Inferior parietal cortex (tissue), 1 donor: ENCODE measurements at regions not wholly inside any gene's neighbourhood (a gene's known extent, or its start where the extent isn't known, plus 50 kb on each side); places are given as distances from the start of the nearest gene placed in this dataset.
A peak's percentile ranks its signal among the peaks of the same experiment; 100 is the strongest.
"Not testable (repeated sequence)": the region's sequence is repeated elsewhere in the genome, so short reads cannot be mapped to it uniquely, and the experiment has no call there.

Experiments used
- DNase-seq: peaks from one replicate; pipeline ENCODE4 v3.0.0-alpha.2; 2016; ENCODE audit errors: extremely low spot score

DNA sequence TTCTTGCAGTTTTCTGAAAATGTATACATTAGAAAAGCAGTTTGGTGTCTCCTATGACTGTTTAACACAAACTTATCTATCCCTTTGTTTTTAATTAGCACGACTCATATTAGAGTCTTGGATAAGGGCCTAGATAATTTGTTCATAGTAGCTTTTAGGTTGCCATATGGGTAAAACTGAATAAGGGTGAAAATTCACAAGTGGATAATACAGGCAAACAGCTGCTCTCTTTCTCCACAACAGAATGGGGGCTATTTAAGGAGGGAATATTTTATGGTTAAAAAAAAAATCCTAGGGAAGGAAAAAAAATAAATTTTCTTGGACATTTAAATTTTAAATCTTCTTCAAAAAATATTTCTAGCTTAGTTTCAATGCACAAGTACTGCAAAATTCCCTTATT, 1416.1 kb downstream of the GATA3 start:
- DNase-seq = no peak

DNA sequence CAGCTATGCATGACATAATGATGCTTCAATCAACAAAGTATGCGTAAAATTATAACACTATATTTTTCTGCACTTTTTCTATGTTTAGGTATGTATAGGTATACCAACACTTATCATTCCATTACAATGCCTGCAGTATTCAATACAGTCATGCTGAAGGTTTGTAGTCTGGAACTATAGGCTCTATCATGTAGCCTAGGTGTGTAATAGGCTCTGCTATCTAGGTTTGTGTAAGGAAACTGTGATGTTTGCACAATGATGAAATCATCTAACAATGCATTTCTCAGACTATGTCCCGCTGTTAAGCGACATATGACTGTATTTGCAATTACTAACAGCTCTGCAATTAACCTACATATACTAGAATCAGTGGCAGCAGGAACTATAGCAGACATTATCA, 1447.5 kb downstream of the GATA3 start:
- DNase-seq = no peak

GRCh38 chr10:9504227-9504626, 1449.7 kb downstream of the GATA3 start:
- DNase-seq = no peak

- DNase-seq = no peak
Measured at GRCh38 chr10:9505546-9505945, 1451.1 kb downstream of the GATA3 start.

GRCh38 chr10:9508606-9509005, 1454.1 kb downstream of the GATA3 start:
- peak; percentile 25 for DNase-seq

DNA sequence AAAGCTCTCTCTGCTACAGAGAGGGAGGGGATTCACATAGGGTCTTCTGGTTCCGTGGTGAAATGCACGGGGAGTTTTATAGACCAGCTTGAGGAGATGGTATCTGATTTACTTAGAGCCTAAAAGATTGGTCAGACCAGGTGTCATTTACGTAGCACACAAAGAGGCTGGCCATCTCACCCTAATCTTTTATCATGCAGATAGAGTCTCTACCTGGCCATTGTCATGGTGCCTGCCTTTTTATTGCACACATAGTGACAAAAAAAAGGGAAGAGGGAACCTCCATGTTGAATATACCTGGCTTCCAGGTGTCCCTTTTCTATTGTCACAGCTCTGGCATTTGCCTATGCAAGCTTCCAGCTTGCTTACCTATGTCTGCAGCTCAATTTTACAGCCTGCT, 1456.1 kb downstream of the GATA3 start:
- DNase-seq = no peak

- DNase-seq = no peak
Measured at GRCh38 chr10:9515922-9516321, 1461.4 kb downstream of the GATA3 start.

DNA sequence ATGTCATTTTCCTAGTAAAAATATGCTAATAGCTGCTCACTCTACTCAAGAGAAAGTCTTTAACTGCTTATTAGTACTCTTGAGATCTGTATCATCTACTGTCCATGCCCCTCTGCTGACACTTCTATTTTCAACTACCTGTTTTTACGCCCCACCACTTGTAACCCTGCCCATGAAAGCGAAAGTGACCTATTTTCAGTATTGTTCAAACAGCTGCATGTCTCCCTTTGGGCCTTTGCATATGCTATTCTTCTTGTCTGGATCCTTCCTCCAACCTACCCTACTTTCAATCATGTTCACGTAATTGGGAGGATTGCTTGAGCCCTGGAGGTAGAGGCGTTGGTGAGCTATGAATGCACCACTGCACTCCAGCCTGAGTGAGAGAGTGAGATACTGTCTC, 1481.3 kb downstream of the GATA3 start:
- no peak for DNase-seq

DNA sequence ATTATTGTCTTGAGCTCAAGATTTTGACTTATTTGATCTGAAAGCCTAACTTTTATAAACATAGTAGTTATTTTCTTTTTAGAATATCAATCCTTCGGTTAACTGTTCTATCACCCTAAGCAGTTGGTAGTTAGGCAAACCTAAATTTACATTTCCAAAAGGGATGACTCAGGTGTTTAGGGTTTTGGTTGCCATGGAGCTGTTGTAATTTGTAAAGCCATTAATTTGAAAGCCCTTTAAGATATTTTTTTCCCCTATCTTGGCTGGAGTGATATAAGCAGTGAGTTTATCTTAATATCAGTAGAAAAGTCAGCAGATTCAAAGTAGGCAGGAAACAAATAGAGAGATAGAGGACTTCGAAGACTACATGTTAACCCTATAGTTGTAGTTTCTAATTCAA, 1472.6 kb upstream of the CELF2 start:
- DNase-seq = no peak

- no peak for DNase-seq
Measured at GRCh38 chr10:9547936-9548904, 1469.5 kb upstream of the CELF2 start.

DNA sequence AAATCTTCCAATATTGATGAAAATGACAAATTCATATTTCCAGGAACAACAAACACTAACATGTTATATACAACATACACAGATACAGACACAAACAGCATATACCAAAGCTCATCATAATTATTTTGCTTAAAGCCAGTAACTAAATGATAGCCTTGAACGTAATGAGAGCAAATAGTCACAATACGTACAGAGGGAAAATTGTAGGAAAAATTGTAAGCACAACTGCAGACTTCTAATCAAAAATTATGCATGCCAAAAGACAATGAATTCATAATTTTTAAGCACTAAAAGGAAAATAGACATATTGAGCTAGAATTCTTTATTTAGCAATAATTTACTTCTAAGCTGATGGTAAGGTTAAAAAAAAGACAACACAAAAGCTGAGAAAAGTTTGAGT, 1466.9 kb upstream of the CELF2 start:
- no peak for DNase-seq

- DNase-seq = no peak
Measured at GRCh38 chr10:9554321-9554720, 1463.4 kb upstream of the CELF2 start.

GRCh38 chr10:9560976-9561375, 1456.7 kb upstream of the CELF2 start:
- DNase-seq = no peak

DNA sequence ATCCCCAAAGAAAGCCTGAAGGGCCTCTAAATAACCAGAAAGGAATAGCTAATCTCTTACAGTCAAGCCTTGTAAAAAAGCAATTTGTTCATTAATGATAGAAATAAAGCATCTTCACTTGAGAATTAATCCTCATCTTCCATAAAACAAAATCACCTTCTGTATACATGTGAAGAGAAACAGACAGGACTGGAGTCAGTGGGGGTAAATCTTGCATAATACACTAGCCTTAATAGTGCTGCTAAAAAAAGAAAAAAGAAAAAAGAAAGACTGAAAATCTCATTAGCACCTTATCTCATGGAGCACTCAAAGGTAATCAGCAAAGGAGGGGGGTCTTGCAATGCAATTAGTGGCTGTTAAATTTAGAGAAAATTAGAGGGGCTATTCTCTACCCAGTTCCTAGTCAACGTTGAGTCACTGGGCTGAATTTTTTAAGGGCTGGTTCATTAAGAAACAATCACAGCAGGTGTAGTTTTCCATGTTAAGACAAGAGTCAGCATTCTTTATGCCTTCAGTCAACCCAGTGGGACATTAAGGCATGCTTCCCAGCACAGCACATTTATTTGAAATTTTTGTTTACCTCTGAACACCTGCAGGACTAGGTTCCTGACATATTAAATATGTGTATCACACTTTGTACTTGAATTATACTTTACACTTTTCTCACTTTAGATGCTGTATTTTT, 1455.7 kb upstream of the CELF2 start:
- DNase-seq = no peak

GRCh38 chr10:9577746-9578145, 1439.9 kb upstream of the CELF2 start:
- DNase-seq = no peak

DNA sequence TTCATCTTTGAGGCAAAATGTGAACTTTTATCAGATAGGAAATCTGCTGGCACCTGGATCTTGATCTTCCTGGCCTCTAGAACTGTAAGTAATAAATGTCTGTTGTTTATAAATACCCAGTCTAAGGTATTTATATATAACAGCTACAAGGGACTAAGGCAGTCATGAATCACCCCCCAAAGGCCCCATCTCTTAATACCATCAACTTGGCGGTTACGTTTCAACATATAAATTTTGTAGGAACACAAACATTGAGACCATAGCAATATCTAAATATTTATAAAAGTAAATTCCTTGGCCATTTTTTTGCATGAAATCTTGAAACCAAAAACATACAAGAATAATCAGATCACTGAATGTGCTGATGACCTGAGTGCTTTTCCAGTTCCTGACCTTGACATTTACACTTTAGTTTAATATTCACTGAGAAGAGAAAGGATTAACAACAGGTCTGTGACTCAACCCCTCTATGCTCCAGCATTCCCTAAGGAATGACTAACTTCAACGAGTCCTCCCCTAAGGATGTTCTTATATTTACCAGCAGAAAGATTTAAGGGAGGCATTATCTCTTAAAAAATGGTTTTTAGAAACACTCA, 1438.5 kb upstream of the CELF2 start:
- DNase-seq = no peak

DNA sequence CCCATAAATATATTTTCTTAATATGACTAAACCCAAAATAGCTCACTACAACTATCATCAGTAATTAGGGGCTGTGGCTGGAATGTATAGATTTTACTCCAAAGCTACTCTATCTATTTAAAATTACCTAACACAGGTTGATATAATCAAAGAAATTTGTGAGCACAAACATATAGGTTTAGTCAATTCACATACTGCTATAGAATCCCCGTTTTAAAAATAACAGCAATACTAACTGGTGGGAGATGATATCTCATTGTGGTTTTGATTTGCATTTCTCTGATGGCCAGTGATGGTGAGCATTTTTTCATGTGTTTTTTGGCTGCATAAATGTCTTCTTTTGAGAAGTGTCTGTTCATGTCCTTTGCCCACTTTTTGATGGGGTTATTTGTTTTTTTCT, 1434.9 kb upstream of the CELF2 start:
- not testable (repeated sequence) for DNase-seq

DNA sequence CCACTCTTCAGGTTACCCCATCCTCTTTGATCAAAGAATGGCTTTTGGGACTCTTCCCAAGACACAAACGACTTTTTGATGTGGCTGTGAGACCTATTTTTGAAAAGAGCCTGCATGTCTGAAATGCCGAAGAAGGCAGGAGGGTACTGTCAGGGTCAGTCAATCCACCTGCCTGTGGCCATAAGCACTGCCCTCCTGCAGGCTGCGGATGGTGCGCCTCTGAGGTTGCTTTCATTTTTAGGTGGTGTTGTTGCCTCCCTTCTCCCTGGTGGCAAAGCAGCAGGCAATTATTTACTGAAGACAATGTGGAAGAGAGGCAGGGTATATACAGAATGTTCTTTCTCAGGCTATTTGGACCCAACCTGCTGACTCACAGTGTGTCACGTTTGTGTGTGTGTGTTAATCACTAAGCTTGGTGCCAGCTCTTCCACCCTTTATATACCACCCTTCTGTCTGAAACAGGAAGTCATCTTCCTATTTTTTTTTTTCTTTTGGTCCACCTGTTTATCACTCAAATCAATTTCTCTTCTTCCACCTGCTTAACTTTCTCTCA, 1421.2 kb upstream of the CELF2 start:
- no peak for DNase-seq

DNA sequence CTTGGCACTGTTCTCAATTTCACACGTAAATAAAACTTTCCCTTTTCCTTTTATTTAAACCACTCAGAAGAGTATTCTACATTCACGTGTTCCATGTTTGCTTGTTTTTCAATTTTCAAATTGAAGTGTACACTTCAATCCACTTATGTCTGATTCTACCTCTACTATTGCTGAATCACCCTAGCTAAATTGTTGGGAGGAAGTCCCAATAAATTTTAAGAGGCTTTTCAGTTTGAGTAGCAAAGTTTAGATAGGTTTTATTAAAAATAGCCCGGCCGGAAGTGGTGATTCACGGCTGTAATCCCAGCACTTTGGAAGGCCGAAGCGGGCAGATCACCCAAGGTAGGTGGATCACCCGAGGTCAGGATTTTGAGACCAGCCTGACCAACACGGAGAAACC, 1414.7 kb upstream of the CELF2 start:
- DNase-seq = no peak

DNA sequence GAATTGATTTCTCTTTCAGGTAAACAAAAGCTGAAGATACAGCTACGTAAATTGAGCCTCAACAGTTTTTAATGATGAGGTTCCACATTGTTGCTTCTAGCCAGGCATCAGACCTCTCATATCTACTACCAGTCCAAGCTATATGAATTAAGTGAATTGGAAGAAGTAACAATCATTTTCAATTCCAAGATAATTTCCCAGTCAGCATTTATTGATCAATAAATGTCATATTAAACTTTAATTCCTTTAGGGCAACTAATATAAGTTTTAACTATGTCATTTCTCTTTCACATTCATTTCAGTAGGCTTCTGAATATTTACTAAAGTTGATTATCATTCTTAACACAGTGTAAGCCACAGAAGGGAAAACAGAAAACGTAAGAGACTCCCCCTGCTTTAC, 1413.7 kb upstream of the CELF2 start:
- DNase-seq = no peak

DNA sequence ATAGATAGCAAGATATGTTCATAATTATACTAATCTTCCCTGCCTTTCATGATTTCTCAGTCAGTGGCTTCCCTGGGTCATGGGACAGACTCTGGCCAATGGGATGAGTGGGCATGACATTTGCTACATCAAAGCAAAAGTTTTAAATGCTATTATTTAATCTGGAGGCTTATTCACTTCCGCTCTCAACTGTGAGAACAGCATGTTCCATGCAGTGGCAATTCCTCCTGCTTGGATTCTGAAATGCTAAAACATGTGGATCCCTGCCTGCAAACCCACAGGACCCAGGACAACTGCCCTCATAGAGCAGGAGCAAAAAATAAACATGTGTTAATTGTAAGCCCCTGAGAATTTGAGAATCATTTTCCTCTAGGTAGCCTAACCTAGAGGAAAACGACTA, 1412.4 kb upstream of the CELF2 start:
- DNase-seq = no peak

- DNase-seq = peak; percentile 24
Measured at GRCh38 chr10:9608602-9609001, 1409.1 kb upstream of the CELF2 start.
